GM12875 (cell line): ENCODE measurements at regions not wholly inside any gene's neighbourhood (a gene's known extent, or its start where the extent isn't known, plus 50 kb on each side); places are given as distances from the start of the nearest gene placed in this dataset.

Source experiments
- H3K4me3 ChIP-seq: one replicate; pipeline ENCODE4 v1.5.1; 2011; ENCODE audit warnings: low read depth, low read length, control low read depth
- TF ChIP-seq, protein P1 (sequence below): IDR thresholded peaks from 2 replicates; pipeline ENCODE4 v1.5.1; 2011; ENCODE audit warnings: low read depth, mild to moderate bottlenecking, control low read depth, inconsistent platforms, low read length, moderate library complexity, borderline replicate concordance; ENCODE audit not compliant: insufficient read depth

DNA sequence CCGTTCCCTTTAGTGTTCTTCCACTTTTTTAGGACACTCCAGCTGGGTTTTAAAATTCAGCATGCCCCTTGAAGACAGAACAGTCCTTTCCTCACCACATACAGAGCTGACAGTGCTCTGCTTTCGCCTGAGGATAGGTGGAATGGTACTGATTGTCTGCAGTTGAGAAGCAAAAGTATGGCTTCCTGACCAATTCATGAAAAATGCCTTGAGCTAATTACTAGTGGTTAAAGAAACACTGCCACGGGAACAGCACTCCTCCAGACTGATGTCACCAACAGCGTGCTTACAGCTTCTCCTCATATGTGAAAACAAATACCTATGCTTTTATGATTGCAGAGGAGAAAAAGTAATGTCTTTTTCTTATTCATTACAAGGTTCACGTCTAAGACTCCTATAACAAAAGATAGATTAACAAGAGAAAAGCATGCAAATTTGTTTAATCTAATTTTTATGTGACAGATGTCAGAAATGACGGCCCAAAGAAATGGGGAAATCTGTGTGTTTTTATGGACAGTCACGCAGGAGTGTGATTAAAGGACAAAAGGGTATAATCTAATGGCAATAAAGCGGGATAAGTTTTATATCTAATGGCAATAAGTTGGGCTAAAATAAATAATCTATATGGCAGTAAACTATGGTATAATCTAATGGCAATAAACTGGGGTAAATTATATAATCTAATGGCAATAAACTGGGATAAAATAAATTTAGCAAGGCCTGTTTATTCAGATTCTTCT, 123.4 kb upstream of the ARHGAP42 start:
- no peak overlapping the region for H3K4me3 ChIP-seq
- TF ChIP-seq, protein P1, sequence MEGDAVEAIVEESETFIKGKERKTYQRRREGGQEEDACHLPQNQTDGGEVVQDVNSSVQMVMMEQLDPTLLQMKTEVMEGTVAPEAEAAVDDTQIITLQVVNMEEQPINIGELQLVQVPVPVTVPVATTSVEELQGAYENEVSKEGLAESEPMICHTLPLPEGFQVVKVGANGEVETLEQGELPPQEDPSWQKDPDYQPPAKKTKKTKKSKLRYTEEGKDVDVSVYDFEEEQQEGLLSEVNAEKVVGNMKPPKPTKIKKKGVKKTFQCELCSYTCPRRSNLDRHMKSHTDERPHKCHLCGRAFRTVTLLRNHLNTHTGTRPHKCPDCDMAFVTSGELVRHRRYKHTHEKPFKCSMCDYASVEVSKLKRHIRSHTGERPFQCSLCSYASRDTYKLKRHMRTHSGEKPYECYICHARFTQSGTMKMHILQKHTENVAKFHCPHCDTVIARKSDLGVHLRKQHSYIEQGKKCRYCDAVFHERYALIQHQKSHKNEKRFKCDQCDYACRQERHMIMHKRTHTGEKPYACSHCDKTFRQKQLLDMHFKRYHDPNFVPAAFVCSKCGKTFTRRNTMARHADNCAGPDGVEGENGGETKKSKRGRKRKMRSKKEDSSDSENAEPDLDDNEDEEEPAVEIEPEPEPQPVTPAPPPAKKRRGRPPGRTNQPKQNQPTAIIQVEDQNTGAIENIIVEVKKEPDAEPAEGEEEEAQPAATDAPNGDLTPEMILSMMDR, result no peak

DNA sequence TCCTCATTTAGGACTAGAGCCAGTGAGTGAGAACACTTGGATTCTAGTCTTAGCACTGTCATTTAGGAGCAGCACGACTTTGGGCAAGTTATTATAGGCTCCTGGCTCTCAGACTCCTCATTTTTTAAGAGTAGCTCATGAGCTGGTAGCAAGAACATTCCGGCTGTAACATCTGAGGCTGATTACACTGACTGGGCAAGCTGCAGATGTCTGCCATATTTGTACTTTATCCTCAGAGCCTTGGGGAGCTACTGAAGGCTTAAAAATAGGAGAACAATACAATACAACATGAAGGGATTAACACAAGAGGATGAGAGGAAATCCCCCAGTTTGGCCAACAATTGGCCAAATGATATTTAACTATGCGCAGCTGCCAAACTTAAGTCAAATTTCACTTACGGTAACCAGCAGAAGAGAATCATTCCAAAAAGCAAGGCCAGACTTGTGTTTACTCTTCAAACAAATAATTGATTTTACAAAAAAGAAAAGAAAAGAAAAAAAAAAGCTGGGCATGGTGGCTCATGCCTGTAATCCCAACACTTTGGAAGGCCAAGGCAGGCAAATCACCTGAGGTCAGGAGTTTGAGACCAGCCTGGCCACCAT, 113.1 kb upstream of the ARHGAP42 start:
- no peak overlapping the region for H3K4me3 ChIP-seq
- TF ChIP-seq, protein P1, result no peak

DNA sequence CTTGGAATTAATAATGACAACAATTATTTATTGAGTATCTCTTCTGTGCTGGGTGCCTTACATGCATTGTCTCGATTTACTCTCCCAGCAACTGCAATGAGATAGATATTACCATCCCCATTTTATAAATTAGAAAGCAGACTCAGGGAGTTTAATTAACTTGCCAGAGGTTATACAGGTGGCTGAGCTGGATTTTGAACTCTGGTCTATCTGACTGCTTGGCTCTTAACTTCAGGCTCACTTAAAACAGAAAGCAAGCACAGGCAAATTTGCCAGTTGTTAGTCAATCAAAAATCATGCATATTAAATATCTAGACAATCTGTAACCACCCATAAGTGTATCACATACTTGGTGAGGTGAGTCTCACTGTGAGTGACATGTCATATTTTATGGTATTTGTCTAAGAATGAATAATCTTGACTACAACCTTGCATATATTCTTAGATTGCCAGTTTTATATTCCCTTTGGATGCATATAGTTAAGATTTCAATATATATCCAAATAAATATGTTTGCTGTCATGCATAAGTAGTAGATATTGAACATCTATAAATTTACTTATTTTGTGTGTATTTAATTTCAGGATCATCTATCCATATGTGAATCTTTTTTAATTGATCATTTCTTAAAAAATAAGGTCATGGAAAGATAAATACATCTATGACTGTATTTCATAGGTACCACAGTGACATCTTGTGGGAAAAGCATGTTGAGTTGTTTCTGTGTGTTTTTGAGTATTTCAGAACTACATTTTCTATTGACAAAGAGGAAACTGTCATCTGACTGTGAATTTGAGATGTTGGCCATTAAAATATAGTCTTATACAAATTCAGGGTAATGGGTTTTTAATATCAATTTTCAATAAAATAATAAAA, 112.0 kb upstream of the ARHGAP42 start:
- no peak overlapping the region for H3K4me3 ChIP-seq
- TF ChIP-seq, protein P1, result no peak

DNA sequence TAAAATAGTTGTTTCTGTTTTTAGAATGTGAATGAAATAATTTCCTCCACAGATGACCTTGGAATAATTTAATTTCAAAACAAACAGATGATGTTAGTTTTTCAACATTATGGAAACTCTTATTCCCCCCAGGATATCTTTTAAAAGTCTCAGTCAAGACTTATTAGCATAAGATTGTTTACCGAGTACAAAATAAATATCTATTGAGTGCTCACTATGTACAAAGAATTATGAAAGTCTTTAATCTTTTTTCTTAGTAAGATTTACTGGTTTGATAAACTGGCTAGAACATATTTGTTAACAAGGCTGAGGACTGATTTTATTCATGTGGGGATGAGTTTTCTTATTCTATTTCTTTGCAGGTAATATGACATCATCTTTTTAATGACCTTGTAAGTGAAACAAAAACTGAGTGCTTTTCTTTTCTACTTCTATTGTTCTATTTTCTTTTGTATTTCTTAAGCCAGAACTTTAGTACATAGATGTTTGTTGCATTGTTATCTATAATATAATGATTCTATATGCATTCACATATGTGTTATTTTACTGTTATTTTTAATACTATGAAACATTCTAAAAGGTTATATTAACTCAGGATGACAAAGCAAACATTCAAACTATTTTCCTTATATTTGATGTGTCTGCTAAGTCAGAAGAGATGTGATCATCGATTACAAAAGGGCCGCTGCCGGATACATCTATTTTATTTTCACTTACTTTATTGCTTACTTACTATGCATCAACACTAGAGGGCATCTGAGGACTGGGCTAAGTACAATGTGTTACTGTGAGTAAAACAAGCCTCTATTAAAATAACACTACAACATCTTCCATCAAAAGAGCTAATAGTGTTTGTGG, 111.0 kb upstream of the ARHGAP42 start:
- TF ChIP-seq, protein P1, result peak; percentile 51; the same call in 1 of the 2 replicates

DNA sequence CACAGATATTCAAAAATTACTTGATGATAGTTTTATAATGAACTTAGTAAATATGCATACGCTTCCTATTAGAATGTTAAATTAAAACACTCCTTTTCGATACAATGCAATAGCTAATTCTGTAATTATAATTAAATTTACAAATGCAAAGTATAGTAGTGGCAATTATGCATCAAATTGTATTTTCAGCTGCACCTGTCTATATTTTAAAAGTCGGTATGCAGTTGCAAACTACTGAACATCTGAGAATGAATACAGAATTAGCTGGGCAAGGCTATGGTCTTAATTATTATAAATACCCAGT, 110.4 kb upstream of the ARHGAP42 start:
- no peak overlapping the region for H3K4me3 ChIP-seq
- TF ChIP-seq, protein P1, result no peak

More for the DNA sequence above, 111.0 kb upstream of the ARHGAP42 start:
- H3K4me3 ChIP-seq, result no peak overlapping the region

DNA sequence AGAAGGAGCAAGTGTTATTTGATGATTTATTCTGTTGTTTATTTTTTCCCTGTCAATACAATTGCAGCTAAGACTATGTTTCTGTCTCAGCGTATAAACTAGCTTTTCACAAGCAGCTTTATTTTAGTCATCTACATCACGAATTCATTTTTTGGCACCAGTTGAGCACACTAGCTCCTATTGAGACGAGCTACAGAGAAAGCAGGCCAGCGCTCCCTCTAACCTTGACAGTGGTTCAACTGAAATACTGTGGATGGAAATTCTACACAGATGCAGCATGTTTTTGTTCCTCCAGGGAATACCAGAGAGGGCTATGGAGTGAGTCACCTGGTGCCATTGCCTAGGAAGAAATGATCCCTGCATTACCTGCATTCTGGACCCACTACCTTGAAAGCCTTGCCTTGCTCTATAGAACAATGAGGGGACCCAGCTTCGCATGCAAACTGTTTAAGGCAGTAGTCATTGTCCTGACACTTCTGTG, 108.2 kb upstream of the ARHGAP42 start:
- TF ChIP-seq, protein P1, result no peak
- H3K4me3 ChIP-seq, result no peak overlapping the region
